HepG2 (cell line): ENCODE measurements at regions not wholly inside any gene's neighbourhood (a gene's known extent, or its start where the extent isn't known, plus 50 kb on each side); places are given as distances from the start of the nearest gene placed in this dataset.

Experiments used
- CHCHD3 ChIP-seq: sonication (generic); formaldehyde crosslinking; IDR thresholded peaks from 2 replicates; pipeline ENCODE4 v1.8.0; 2022; ENCODE audit warnings: mild to moderate bottlenecking, missing genetic modification reagents, moderate library complexity
- ETV6 ChIP-seq: sonication (generic); formaldehyde crosslinking; conservative IDR thresholded peaks from 2 replicates; pipeline ENCODE4 v1.4.0; 2020; ENCODE audit warnings: missing genetic modification reagents
- FOXK1 ChIP-seq: sonication (generic); formaldehyde crosslinking; IDR thresholded peaks from 2 replicates; pipeline ENCODE4 v1.4.0; 2020; ENCODE audit warnings: low read depth, missing genetic modification reagents, borderline replicate concordance
- IRX3 ChIP-seq: sonication (generic); formaldehyde crosslinking; IDR thresholded peaks from 2 replicates; pipeline ENCODE4 v1.8.1; 2023; ENCODE audit warnings: mild to moderate bottlenecking, low read depth, missing genetic modification reagents, borderline replicate concordance
- NKX3-1 ChIP-seq: sonication (generic); formaldehyde crosslinking; IDR thresholded peaks from 2 replicates; pipeline ENCODE4 v1.5.0; 2020; ENCODE audit warnings: missing genetic modification reagents
- PHF8 ChIP-seq: sonication (generic); formaldehyde crosslinking; IDR thresholded peaks from 2 replicates; pipeline ENCODE4 v1.5.0; 2020; ENCODE audit warnings: missing genetic modification reagents
- SIN3A ChIP-seq: IDR thresholded peaks from 2 replicates; pipeline ENCODE4 v1.6.1; 2011; ENCODE audit warnings: low read depth, mild to moderate bottlenecking, control low read depth, low read length, borderline replicate concordance
- YEATS4 ChIP-seq: sonication (generic); formaldehyde crosslinking; IDR thresholded peaks from 2 replicates; pipeline ENCODE4 v1.4.0; 2020; ENCODE audit warnings: missing genetic modification reagents, borderline replicate concordance
- ZBTB7B ChIP-seq: sonication (generic); formaldehyde crosslinking; IDR thresholded peaks from 2 replicates; pipeline ENCODE4 v1.4.0; 2020; ENCODE audit warnings: missing genetic modification reagents
- ZFP82 ChIP-seq: sonication (generic); formaldehyde crosslinking; IDR thresholded peaks from 2 replicates; pipeline ENCODE4 v1.5.1; 2020; ENCODE audit warnings: mild to moderate bottlenecking, missing genetic modification reagents, borderline replicate concordance
- ZNF292 ChIP-seq: sonication (generic); formaldehyde crosslinking; IDR thresholded peaks from 2 replicates; pipeline ENCODE4 v1.8.1; 2022; ENCODE audit warnings: mild to moderate bottlenecking, low read depth, missing genetic modification reagents, borderline replicate concordance
- ZNF775 ChIP-seq: sonication (generic); formaldehyde crosslinking; IDR thresholded peaks from 2 replicates; pipeline ENCODE4 v1.4.0; 2020; ENCODE audit warnings: missing genetic modification reagents, mild to moderate bottlenecking, moderate library complexity, borderline replicate concordance
- ZNF883 ChIP-seq: sonication (generic); formaldehyde crosslinking; IDR thresholded peaks from 2 replicates; pipeline ENCODE4 v1.5.1; 2020; ENCODE audit warnings: mild to moderate bottlenecking, missing genetic modification reagents; ENCODE audit errors: not compliant biosample characterization
- TF ChIP-seq, protein P1 (sequence below): sonication (generic); formaldehyde crosslinking; IDR thresholded peaks from 2 replicates; pipeline ENCODE4 v1.4.0; 2020; ENCODE audit warnings: mild to moderate bottlenecking, missing genetic modification reagents
- TF ChIP-seq, protein P2 (sequence below): sonication (generic); formaldehyde crosslinking; IDR thresholded peaks from 2 replicates; pipeline ENCODE4 v1.5.0; 2020; ENCODE audit warnings: missing genetic modification reagents
- TF ChIP-seq, protein P3 (sequence below): sonication (generic); formaldehyde crosslinking; IDR thresholded peaks from 2 replicates; pipeline ENCODE4 v1.5.0; 2020; ENCODE audit warnings: missing genetic modification reagents
- TF ChIP-seq, protein P4 (sequence below), 2 experiments: sonication (generic) in 1 of 2; formaldehyde crosslinking in 1 of 2; IDR thresholded peaks; 2 replicates each; pipeline versions ENCODE4 v1.6.1 to v1.9.0; 2014 to 2022; ENCODE audit warnings: antibody characterized with exemption in 1 of 2, borderline replicate concordance in 1 of 2, inconsistent platforms in 1 of 2, low read depth in 1 of 2, missing genetic modification reagents in 1 of 2

DNA sequence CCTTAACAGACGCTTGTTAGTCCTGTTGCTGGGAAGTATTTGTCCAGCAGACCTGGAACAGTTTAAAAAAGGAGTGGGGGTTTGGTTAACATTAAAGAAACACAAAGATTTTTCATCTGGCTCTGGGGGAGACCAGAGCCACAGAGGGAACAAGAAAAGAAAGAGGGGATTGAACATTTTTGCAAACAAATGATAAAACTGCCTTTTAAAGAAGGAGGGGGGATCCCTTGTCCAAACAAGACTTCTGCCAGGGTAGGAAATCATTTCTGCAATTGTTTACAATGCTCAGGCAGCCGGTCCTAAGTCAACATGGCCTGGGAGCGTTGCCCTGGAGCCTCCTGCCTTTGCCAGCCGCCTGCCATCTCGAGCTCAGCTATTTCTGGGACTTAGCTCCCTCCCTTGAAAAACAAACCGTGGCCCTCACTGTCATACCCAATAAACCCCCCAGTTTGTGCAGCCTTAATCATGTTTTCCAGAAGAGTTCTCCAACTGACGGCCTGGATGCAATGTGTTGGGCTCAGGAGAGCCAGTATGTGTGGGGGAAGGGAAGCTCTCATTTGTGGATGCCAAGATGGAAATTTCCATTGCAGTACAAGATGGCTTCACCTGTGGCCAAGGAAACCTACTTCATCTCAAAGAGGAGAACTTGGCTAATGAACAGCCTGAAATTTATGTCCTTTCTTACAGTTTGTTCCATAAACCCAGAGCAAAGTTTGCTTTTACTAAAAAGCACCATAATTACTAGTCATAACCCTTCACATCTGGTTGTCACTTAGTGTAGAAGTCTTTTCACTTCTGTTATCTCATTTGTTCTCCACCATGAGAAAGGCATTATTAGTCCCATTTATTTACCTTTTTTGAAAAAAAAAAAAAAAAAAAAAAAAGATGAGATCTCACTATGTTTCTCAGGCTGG lies 75.9 kb upstream of the RNU6-1 start (continued):
- TF ChIP-seq ZNF883 (CRISPR knock-in tag): no peak
- TF ChIP-seq PHF8 (CRISPR knock-in tag): no peak; the same call in 1 of the 2 replicates
- TF ChIP-seq, protein P1, sequence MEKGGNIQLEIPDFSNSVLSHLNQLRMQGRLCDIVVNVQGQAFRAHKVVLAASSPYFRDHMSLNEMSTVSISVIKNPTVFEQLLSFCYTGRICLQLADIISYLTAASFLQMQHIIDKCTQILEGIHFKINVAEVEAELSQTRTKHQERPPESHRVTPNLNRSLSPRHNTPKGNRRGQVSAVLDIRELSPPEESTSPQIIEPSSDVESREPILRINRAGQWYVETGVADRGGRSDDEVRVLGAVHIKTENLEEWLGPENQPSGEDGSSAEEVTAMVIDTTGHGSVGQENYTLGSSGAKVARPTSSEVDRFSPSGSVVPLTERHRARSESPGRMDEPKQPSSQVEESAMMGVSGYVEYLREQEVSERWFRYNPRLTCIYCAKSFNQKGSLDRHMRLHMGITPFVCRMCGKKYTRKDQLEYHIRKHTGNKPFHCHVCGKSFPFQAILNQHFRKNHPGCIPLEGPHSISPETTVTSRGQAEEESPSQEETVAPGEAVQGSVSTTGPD (CRISPR knock-in tag): peak; percentile 62
- TF ChIP-seq NKX3-1 (CRISPR knock-in tag): no peak
- TF ChIP-seq, protein P2, sequence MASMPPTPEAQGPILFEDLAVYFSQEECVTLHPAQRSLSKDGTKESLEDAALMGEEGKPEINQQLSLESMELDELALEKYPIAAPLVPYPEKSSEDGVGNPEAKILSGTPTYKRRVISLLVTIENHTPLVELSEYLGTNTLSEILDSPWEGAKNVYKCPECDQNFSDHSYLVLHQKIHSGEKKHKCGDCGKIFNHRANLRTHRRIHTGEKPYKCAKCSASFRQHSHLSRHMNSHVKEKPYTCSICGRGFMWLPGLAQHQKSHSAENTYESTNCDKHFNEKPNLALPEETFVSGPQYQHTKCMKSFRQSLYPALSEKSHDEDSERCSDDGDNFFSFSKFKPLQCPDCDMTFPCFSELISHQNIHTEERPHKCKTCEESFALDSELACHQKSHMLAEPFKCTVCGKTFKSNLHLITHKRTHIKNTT (CRISPR knock-in tag): no peak
- TF ChIP-seq, protein P3, sequence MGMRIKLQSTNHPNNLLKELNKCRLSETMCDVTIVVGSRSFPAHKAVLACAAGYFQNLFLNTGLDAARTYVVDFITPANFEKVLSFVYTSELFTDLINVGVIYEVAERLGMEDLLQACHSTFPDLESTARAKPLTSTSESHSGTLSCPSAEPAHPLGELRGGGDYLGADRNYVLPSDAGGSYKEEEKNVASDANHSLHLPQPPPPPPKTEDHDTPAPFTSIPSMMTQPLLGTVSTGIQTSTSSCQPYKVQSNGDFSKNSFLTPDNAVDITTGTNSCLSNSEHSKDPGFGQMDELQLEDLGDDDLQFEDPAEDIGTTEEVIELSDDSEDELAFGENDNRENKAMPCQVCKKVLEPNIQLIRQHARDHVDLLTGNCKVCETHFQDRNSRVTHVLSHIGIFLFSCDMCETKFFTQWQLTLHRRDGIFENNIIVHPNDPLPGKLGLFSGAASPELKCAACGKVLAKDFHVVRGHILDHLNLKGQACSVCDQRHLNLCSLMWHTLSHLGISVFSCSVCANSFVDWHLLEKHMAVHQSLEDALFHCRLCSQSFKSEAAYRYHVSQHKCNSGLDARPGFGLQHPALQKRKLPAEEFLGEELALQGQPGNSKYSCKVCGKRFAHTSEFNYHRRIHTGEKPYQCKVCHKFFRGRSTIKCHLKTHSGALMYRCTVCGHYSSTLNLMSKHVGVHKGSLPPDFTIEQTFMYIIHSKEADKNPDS (CRISPR knock-in tag): peak; percentile 53; the same call in 1 of the 2 replicates
- peak; percentile 40; the same call in 1 of the 2 replicates for TF ChIP-seq ETV6 (CRISPR knock-in tag)
- TF ChIP-seq IRX3: no peak
- TF ChIP-seq CHCHD3: no peak
- TF ChIP-seq, protein P4, sequence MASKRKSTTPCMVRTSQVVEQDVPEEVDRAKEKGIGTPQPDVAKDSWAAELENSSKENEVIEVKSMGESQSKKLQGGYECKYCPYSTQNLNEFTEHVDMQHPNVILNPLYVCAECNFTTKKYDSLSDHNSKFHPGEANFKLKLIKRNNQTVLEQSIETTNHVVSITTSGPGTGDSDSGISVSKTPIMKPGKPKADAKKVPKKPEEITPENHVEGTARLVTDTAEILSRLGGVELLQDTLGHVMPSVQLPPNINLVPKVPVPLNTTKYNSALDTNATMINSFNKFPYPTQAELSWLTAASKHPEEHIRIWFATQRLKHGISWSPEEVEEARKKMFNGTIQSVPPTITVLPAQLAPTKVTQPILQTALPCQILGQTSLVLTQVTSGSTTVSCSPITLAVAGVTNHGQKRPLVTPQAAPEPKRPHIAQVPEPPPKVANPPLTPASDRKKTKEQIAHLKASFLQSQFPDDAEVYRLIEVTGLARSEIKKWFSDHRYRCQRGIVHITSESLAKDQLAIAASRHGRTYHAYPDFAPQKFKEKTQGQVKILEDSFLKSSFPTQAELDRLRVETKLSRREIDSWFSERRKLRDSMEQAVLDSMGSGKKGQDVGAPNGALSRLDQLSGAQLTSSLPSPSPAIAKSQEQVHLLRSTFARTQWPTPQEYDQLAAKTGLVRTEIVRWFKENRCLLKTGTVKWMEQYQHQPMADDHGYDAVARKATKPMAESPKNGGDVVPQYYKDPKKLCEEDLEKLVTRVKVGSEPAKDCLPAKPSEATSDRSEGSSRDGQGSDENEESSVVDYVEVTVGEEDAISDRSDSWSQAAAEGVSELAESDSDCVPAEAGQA (IDR thresholded peaks at IDR 0.05; ENCODE audit: low read depth): 0 out of 2 replicates have a peak, but pooled peaks have one; percentile 57
- TF ChIP-seq, protein P4 (CRISPR knock-in tag; IDR thresholded peaks at IDR 0.05; ENCODE audit: borderline replicate concordance): no peak
- peak; percentile 59; the same call in 1 of the 2 replicates for TF ChIP-seq SIN3A
- no peak; the same call in 1 of the 2 replicates for TF ChIP-seq YEATS4 (CRISPR knock-in tag)
- no peak for TF ChIP-seq ZFP82 (CRISPR knock-in tag)
- peak; percentile 98 for TF ChIP-seq ZBTB7B
- TF ChIP-seq FOXK1 (CRISPR knock-in tag): peak; percentile 67; the same call in 1 of the 2 replicates
- no peak for TF ChIP-seq ZNF775 (CRISPR knock-in tag)
- peak; percentile 88 for TF ChIP-seq ZNF292 (CRISPR knock-in tag)
